Panc1 (cell line): ENCODE measurements at regions not wholly inside any gene's neighbourhood (a gene's known extent, or its start where the extent isn't known, plus 50 kb on each side); places are given as distances from the start of the nearest gene placed in this dataset.

Experiments
- ATAC-seq: fragments of 200-7000 bp; cut with Tn5 transposase; 2 replicates; pipeline ENCODE4 v1.9.1; 2020; ENCODE audit warnings: mild to moderate bottlenecking, moderate library complexity
- BruUV-seq: library from RNA; stranded (reverse); fragments of 400-500 nt; replicated peaks from 2 replicates; lab custom pipeline; 2021; lab: Mats Ljungman, UMichigan
- CTCF ChIA-PET: fragments of 300-600 bp; sonication (Branson Sonifier 250); formaldehyde crosslinking; loops from one replicate; lab custom pipeline; 2022; ENCODE audit warnings: antibody characterized with exemption; lab: Charles Lee
- POLR2A ChIA-PET: fragments of 300-600 bp; sonication (Branson Sonifier 250); formaldehyde crosslinking; loops from one replicate; lab custom pipeline; 2022; ENCODE audit warnings: antibody characterized with exemption; lab: Charles Lee
- DNase-seq: peaks from one replicate; pipeline ENCODE4 v3.0.0-alpha.2; 2010; ENCODE audit warnings: low read depth, low spot score
- H3K27ac ChIP-seq: 2 replicates; pipeline ENCODE4 v1.5.1; 2011; ENCODE audit warnings: mild to moderate bottlenecking, low read length, inconsistent platforms
- H3K27me3 ChIP-seq: fragments of 200-500 bp; sonication (Bioruptor generic); 2 replicates; pipeline ENCODE4 v1.6.0; 2014; ENCODE audit warnings: low read length, inconsistent platforms; ENCODE audit not compliant: control insufficient read depth, insufficient read depth
- H3K36me3 ChIP-seq: fragments of 200-500 bp; sonication (Bioruptor generic); 2 replicates; pipeline ENCODE4 v1.5.1; 2014; ENCODE audit warnings: inconsistent platforms, mild to moderate bottlenecking, low read length, moderate library complexity; ENCODE audit not compliant: control insufficient read depth, insufficient read depth
- H3K4me1 ChIP-seq: 2 replicates; pipeline ENCODE4 v1.5.1; 2011; ENCODE audit warnings: inconsistent platforms, mild to moderate bottlenecking, low read length, moderate library complexity; ENCODE audit not compliant: control insufficient read depth, insufficient read depth
- H3K4me3 ChIP-seq, 2 experiments: 2 replicates each; pipeline ENCODE4 v1.5.1; 2011 to 2012; ENCODE audit warnings: low read depth in 2 of 2, low read length in 2 of 2, mild to moderate bottlenecking in 2 of 2, inconsistent platforms in 1 of 2, moderate library complexity in 1 of 2
- H3K9me3 ChIP-seq: fragments of 200-500 bp; sonication (Bioruptor generic); 2 replicates; pipeline ENCODE4 v1.5.1; 2014; ENCODE audit warnings: low read depth, mild to moderate bottlenecking, inconsistent platforms, low read length, moderate library complexity; ENCODE audit not compliant: control insufficient read depth, insufficient read depth
- POLR2AphosphoS5 ChIP-seq: IDR thresholded peaks from 2 replicates; pipeline ENCODE4 v1.6.1; 2012; ENCODE audit warnings: mild to moderate bottlenecking, low read depth, low read length, moderate library complexity
- SIN3A ChIP-seq: IDR thresholded peaks from 2 replicates; pipeline ENCODE4 v1.6.1; 2012; ENCODE audit warnings: low read depth, mild to moderate bottlenecking, low read length, moderate library complexity, borderline replicate concordance; ENCODE audit not compliant: insufficient read depth
- TCF7L2 ChIP-seq: IDR thresholded peaks from 2 replicates; pipeline ENCODE4 v1.6.1; 2011; ENCODE audit warnings: mild to moderate bottlenecking, low read depth, low read length, inconsistent platforms
- in situ Hi-C: cut with HindIII; loops from 2 replicates; pipeline ENCODE4 v1.10.0; 2016; ENCODE audit warnings: low sequenced_read_pairs, low pct_unique_long_range_greater_than_20kb
- intact Hi-C: fragments of 100-400 bp; cut with micrococcal nuclease; formaldehyde crosslinking; loops from one replicate; pipeline ENCODE4 v1.10.0; 2022; ENCODE audit not compliant: unreplicated experiment
- TF ChIP-seq, protein P1 (sequence below), 2 experiments: IDR thresholded peaks; 2 replicates each; pipeline ENCODE4 v1.6.1; 2011 to 2012; ENCODE audit warnings: low read depth in 2 of 2, control low read depth in 1 of 2, low read length in 1 of 2, mild to moderate bottlenecking in 1 of 2, moderate library complexity in 1 of 2; ENCODE audit not compliant: insufficient read depth in 1 of 2
- TF ChIP-seq, protein P2 (sequence below): fragments of 450-650 bp; IDR thresholded peaks from 2 replicates; pipeline ENCODE4 v1.5.1; 2017; ENCODE audit warnings: mild to moderate bottlenecking

DNA sequence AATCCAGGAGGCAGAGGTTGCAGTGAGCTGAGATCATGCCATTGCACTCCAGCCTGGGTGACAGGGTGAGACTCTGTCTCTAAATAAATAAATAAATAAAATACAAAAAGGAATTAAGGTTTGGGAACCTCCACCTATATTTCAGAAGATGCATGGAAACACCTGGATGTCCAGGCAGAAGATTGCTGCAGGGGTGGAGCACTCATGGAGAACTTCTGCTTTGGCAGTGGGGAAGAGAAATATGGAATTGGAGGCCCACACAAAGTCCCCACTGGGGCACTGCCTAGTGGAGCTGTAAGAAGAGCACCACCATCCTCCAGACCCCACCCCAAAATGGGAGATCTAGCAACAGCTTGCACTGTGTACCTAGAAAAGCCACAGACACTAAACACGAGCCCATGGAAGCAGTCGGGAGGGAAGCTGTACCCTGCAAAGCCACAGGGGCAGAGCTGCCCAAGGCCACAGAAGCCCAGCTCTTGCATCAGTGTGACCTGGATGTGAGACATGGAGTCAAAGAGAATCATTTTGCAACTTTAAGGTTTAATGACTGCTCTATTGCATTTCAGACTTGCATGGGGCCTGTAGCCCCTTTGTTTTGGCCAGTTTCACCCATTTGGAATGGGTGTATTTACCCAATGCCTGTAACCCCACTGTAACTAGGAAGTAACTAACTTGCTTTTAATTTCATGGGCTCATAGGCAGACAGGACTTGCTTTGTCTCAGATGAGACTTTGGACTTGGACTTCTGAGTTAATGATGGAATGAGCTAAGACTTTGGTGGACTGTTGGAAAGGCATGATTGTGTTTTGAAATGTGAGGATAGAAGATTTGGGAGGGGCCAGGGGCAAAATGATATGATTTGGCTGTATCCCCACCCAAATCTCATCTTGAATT is 265.3 kb downstream of the ZEB2 start:
- in situ Hi-C loops, result no loop called here

DNA sequence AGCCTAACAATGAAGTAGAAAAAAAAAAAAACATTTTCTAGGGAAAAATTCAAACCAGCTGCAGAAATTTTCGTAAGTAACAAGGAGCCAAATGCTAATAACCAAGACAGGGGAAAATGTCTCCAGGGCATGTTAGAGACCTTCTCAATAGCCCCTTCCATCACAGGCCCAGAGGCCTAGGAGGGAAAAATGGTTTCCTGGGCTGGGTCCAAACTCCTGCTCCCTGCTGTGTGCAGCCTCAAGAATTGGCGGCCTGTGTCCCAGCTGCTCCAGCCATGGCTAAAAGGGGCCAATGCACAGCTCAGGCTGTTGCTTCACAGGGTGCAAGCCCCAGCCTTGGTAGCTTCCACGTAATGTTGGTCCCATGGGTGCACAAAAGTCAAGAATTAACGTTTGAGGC is 266.2 kb downstream of the ZEB2 start:
- Histone ChIP-seq H3K27me3 (no peaks in the 10 kb centered on the region), H3K27ac (no peak overlapping the region), H3K9me3 (peaks cover 5% of the 10 kb centered on the region; the same call in 1 of the 2 replicates), H3K4me1 (no peaks in the 10 kb centered on the region), H3K36me3 (no peaks in the 10 kb centered on the region), H3K4me3 (no peak overlapping the region)
- DNase-seq, result no peak
- TF ChIP-seq POLR2AphosphoS5 (no peak), TCF7L2 (no peak), SIN3A (no peak)
- TF ChIP-seq, protein P1, sequence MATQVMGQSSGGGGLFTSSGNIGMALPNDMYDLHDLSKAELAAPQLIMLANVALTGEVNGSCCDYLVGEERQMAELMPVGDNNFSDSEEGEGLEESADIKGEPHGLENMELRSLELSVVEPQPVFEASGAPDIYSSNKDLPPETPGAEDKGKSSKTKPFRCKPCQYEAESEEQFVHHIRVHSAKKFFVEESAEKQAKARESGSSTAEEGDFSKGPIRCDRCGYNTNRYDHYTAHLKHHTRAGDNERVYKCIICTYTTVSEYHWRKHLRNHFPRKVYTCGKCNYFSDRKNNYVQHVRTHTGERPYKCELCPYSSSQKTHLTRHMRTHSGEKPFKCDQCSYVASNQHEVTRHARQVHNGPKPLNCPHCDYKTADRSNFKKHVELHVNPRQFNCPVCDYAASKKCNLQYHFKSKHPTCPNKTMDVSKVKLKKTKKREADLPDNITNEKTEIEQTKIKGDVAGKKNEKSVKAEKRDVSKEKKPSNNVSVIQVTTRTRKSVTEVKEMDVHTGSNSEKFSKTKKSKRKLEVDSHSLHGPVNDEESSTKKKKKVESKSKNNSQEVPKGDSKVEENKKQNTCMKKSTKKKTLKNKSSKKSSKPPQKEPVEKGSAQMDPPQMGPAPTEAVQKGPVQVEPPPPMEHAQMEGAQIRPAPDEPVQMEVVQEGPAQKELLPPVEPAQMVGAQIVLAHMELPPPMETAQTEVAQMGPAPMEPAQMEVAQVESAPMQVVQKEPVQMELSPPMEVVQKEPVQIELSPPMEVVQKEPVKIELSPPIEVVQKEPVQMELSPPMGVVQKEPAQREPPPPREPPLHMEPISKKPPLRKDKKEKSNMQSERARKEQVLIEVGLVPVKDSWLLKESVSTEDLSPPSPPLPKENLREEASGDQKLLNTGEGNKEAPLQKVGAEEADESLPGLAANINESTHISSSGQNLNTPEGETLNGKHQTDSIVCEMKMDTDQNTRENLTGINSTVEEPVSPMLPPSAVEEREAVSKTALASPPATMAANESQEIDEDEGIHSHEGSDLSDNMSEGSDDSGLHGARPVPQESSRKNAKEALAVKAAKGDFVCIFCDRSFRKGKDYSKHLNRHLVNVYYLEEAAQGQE (IDR thresholded peaks at IDR 0.05; ENCODE audit: insufficient read depth in 1 of 2, low read depth in 2 of 2, low read length in 1 of 2), result no peak
- TF ChIP-seq, protein P2, sequence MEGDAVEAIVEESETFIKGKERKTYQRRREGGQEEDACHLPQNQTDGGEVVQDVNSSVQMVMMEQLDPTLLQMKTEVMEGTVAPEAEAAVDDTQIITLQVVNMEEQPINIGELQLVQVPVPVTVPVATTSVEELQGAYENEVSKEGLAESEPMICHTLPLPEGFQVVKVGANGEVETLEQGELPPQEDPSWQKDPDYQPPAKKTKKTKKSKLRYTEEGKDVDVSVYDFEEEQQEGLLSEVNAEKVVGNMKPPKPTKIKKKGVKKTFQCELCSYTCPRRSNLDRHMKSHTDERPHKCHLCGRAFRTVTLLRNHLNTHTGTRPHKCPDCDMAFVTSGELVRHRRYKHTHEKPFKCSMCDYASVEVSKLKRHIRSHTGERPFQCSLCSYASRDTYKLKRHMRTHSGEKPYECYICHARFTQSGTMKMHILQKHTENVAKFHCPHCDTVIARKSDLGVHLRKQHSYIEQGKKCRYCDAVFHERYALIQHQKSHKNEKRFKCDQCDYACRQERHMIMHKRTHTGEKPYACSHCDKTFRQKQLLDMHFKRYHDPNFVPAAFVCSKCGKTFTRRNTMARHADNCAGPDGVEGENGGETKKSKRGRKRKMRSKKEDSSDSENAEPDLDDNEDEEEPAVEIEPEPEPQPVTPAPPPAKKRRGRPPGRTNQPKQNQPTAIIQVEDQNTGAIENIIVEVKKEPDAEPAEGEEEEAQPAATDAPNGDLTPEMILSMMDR, result no peak
- POLR2A ChIA-PET, result no interaction called here
- ATAC-seq, result no peak
- no TSS peak for BruUV-seq
- CTCF ChIA-PET, result no interaction called here
- in situ Hi-C loops (no loop called here), intact Hi-C loops (no loop called here)

More for the DNA sequence above, 265.3 kb downstream of the ZEB2 start:
- TF ChIP-seq POLR2AphosphoS5 (no peak), SIN3A (no peak), TCF7L2 (no peak)
- TF ChIP-seq, protein P1 (IDR thresholded peaks at IDR 0.05; ENCODE audit: insufficient read depth in 1 of 2, low read depth in 2 of 2, low read length in 1 of 2), result no peak
- TF ChIP-seq, protein P2, result no peak
- H3K27me3 ChIP-seq, result no peaks in the 10 kb centered on the region
- ChIA-PET POLR2A (no interaction called here), CTCF (no interaction called here)
- ATAC-seq (no peak), DNase-seq (no peak)
- BruUV-seq, result no TSS peak
- intact Hi-C loops, result no loop called here
- H3K9me3 ChIP-seq, result peaks cover 6% of the 10 kb centered on the region; the same call in 1 of the 2 replicates
- H3K36me3 ChIP-seq, result no peaks in the 10 kb centered on the region
- H3K4me1 ChIP-seq, result no peaks in the 10 kb centered on the region
- H3K4me3 ChIP-seq, result no peak overlapping the region
- no peak overlapping the region for H3K27ac ChIP-seq
